CD4-positive, alpha-beta T cell (primary cell): ENCODE measurements at regions not wholly inside any gene's neighbourhood (a gene's known extent, or its start where the extent isn't known, plus 50 kb on each side); places are given as distances from the start of the nearest gene placed in this dataset.

ENCODE experiments used
- ATAC-seq: fragments of 200-7000 bp; cut with Tn5 transposase; one replicate; pipeline ENCODE4 v1.10.0; 2022; ENCODE audit warnings: mild to moderate bottlenecking; ENCODE audit not compliant: poor library complexity
- CTCF ChIA-PET: fragments of 350-600 bp; sonication (Branson Sonifier 250); formaldehyde crosslinking; loops from one replicate; lab custom pipeline; 2021; ENCODE audit warnings: antibody characterized with exemption, inconsistent platforms; lab: Charles Lee
- POLR2A ChIA-PET: fragments of 350-600 bp; sonication (Branson Sonifier 250); formaldehyde crosslinking; loops from one replicate; lab custom pipeline; 2021; ENCODE audit warnings: antibody characterized with exemption, inconsistent platforms; lab: Charles Lee
- DNase-seq, 14 experiments: peaks; one replicate each; pipeline ENCODE4 v3.0.0-alpha.2; 2013 to 2020; ENCODE audit warnings: mixed read lengths in 2 of 14
- H3K27ac ChIP-seq, 2 donors: one replicate each; pipeline versions ENCODE4 v1.5.1 to v1.7.0; 2013; ENCODE audit warnings: low read length in 2 of 2, low read depth in 1 of 2, mild to moderate bottlenecking in 1 of 2
- H3K27me3 ChIP-seq, 2 experiments: 1 replicate in 1 of 2; 2 replicates in 1 of 2; pipeline versions ENCODE4 v1.6.1 to v1.7.0; 2013; ENCODE audit warnings: low read length in 2 of 2, control low read depth in 1 of 2, mild to moderate bottlenecking in 1 of 2, moderate library complexity in 1 of 2; ENCODE audit not compliant: insufficient read depth in 2 of 2, control insufficient read depth in 1 of 2
- H3K36me3 ChIP-seq: one replicate; pipeline ENCODE4 v1.6.1; 2013; ENCODE audit warnings: low read length, control low read depth; ENCODE audit not compliant: insufficient read depth
- H3K4me1 ChIP-seq: one replicate; pipeline ENCODE4 v1.6.1; 2013; ENCODE audit warnings: low read length, control low read depth; ENCODE audit not compliant: insufficient read depth
- H3K4me3 ChIP-seq: one replicate; pipeline ENCODE4 v1.5.1; 2013; ENCODE audit warnings: mild to moderate bottlenecking, low read length, moderate library complexity
- H3K9me3 ChIP-seq, 2 experiments: 1 replicate in 1 of 2; 2 replicates in 1 of 2; pipeline versions ENCODE4 v1.6.1 to v1.7.0; 2013; ENCODE audit warnings: low read length in 2 of 2, mild to moderate bottlenecking in 2 of 2, control low read depth in 1 of 2, moderate library complexity in 1 of 2; ENCODE audit not compliant: control insufficient read depth in 1 of 2, insufficient read depth in 1 of 2
- H3K27ac Mint-ChIP-seq: one replicate; pipeline ENCODE4 v1.8.0; 2020; ENCODE audit warnings: mixed read lengths
- H3K27me3 Mint-ChIP-seq: one replicate; pipeline ENCODE4 v1.8.0; 2021; ENCODE audit warnings: mixed read lengths
- H3K36me3 Mint-ChIP-seq: one replicate; pipeline ENCODE4 v1.8.0; 2021; ENCODE audit warnings: low read depth, mixed read lengths
- H3K4me1 Mint-ChIP-seq: one replicate; pipeline ENCODE4 v1.8.0; 2021; ENCODE audit warnings: low read depth, mixed read lengths
- H3K4me3 Mint-ChIP-seq: one replicate; pipeline ENCODE4 v1.8.0; 2020; ENCODE audit warnings: mild to moderate bottlenecking, mixed read lengths
- H3K9me3 Mint-ChIP-seq: one replicate; pipeline ENCODE4 v1.8.0; 2020; ENCODE audit warnings: mixed read lengths
- intact Hi-C, 2 experiments: fragments of 100-400 bp; cut with DNase I in 1 of 2; cut with micrococcal nuclease in 1 of 2; formaldehyde crosslinking; loops; one replicate each; pipeline versions ENCODE4 v1.15.1 to v1.9.0; 2023 to 2025; cut with DNase I, micrococcal nuclease
- TF ChIP-seq, protein P1 (sequence below): fragments of 200-600 bp; IDR thresholded peaks from one replicate; pipeline ENCODE4 v1.8.0; 2022; ENCODE audit warnings: antibody characterized with exemption, mild to moderate bottlenecking

DNA sequence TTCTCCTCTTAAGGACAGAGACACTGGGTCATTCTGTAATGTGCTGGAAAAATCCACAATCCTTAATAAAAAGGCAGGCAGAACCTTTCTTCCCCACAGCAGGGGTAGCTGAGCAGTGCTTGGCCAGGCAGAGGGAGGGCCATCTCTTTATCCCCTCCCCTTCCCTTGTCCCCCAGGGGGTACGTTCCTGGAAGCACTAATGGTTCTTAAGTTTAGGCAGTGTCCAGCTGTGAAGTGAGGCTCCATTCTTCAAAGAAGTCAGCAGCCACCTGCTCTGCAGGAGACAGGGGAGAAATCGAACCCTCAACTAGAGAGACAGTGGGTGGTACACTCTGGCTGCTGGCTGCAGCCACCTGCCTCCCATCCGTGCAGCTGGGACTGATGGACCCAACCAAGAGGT lies 533.9 kb upstream of the CDH11 start:
- intact Hi-C loops = no loop called here
- ATAC-seq = no peak
- H3K27me3 Mint-ChIP-seq = no peaks in the 10 kb centered on the region
- Histone ChIP-seq H3K27ac (no peak overlapping the region), H3K4me3 (no peak overlapping the region), H3K36me3 (no peaks in the 10 kb centered on the region), H3K9me3 (peaks cover 0 to 16% of the 10 kb centered on the region in 2 experiments), H3K4me1 (no peaks in the 10 kb centered on the region), H3K27me3 (no peaks in the 10 kb centered on the region)
- ChIA-PET POLR2A (no interaction called here), CTCF (no interaction called here)
- H3K9me3 Mint-ChIP-seq = peaks cover 4% of the 10 kb centered on the region
- no peak overlapping the region for H3K4me3 Mint-ChIP-seq
- no peak for DNase-seq
- no peaks in the 10 kb centered on the region for H3K4me1 Mint-ChIP-seq
- H3K36me3 Mint-ChIP-seq = no peaks in the 10 kb centered on the region
- no peak overlapping the region for H3K27ac Mint-ChIP-seq
- TF ChIP-seq, protein P1, sequence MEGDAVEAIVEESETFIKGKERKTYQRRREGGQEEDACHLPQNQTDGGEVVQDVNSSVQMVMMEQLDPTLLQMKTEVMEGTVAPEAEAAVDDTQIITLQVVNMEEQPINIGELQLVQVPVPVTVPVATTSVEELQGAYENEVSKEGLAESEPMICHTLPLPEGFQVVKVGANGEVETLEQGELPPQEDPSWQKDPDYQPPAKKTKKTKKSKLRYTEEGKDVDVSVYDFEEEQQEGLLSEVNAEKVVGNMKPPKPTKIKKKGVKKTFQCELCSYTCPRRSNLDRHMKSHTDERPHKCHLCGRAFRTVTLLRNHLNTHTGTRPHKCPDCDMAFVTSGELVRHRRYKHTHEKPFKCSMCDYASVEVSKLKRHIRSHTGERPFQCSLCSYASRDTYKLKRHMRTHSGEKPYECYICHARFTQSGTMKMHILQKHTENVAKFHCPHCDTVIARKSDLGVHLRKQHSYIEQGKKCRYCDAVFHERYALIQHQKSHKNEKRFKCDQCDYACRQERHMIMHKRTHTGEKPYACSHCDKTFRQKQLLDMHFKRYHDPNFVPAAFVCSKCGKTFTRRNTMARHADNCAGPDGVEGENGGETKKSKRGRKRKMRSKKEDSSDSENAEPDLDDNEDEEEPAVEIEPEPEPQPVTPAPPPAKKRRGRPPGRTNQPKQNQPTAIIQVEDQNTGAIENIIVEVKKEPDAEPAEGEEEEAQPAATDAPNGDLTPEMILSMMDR = no peak

GRCh38 chr16:65648101-65648500 lies 526.2 kb upstream of the CDH11 start:
- H3K4me1 ChIP-seq = no peaks in the 10 kb centered on the region
- H3K27ac Mint-ChIP-seq = no peak overlapping the region
- no peak overlapping the region for H3K27ac ChIP-seq
- peaks cover 0 to 3% of the 10 kb centered on the region in 2 experiments for H3K9me3 ChIP-seq
- no peaks in the 10 kb centered on the region for H3K36me3 Mint-ChIP-seq
- TF ChIP-seq, protein P1 = no peak
- H3K36me3 ChIP-seq = no peaks in the 10 kb centered on the region
- no peaks in the 10 kb centered on the region for H3K4me1 Mint-ChIP-seq
- POLR2A ChIA-PET = no interaction called here
- no peak for ATAC-seq
- DNase-seq = no peak
- H3K4me3 Mint-ChIP-seq = no peak overlapping the region
- peaks cover 4% of the 10 kb centered on the region for H3K9me3 Mint-ChIP-seq
- CTCF ChIA-PET = no interaction called here
- intact Hi-C loops = no loop called here
- H3K27me3 ChIP-seq = no peaks in the 10 kb centered on the region
- H3K4me3 ChIP-seq = no peak overlapping the region
- H3K27me3 Mint-ChIP-seq = no peaks in the 10 kb centered on the region

- Histone ChIP-seq H3K36me3 (no peaks in the 10 kb centered on the region), H3K27me3 (no peaks in the 10 kb centered on the region), H3K9me3 (peaks cover 0 to 3% of the 10 kb centered on the region in 2 experiments), H3K4me1 (no peaks in the 10 kb centered on the region), H3K27ac (no peak overlapping the region), H3K4me3 (no peak overlapping the region)
- H3K27ac Mint-ChIP-seq = no peak overlapping the region
- H3K4me3 Mint-ChIP-seq = no peak overlapping the region
- no peak for ATAC-seq
- no peaks in the 10 kb centered on the region for H3K27me3 Mint-ChIP-seq
- TF ChIP-seq, protein P1 = no peak
- H3K9me3 Mint-ChIP-seq = no peaks in the 10 kb centered on the region
- H3K36me3 Mint-ChIP-seq = no peaks in the 10 kb centered on the region
- no peak for DNase-seq
- intact Hi-C loops = no loop called here
- POLR2A ChIA-PET = no interaction called here
- CTCF ChIA-PET = no interaction called here
- H3K4me1 Mint-ChIP-seq = no peaks in the 10 kb centered on the region
Measured at GRCh38 chr16:65644821-65645220, 523.0 kb upstream of the CDH11 start.
